Activated T-cell treated with anti-CD3 and anti-CD28 coated beads, Interleukin-2, amount 50 U/mL, for 72 hours (primary cell): ENCODE measurements at regions not wholly inside any gene's neighbourhood (a gene's known extent, or its start where the extent isn't known, plus 50 kb on each side); places are given as distances from the start of the nearest gene placed in this dataset.

Experiments used
- ATAC-seq, 2 donors: fragments of 150-1000 bp; cut with Tn5 transposase; replicated peaks in 1 of 2; 2 replicates each; pipeline ENCODE4 v1.10.0; 2021; ENCODE audit warnings: moderate library complexity in 2 of 2, mild to moderate bottlenecking in 1 of 2
- DNase-seq, 2 donors: peaks; one replicate each; pipeline ENCODE4 v3.0.0; 2021 to 2022; ENCODE audit warnings: mixed read lengths in 1 of 2
- H3K27ac Mint-ChIP-seq: one replicate; pipeline ENCODE4 v1.8.0; 2022; ENCODE audit warnings: mild to moderate bottlenecking, moderate library complexity, mixed read lengths
- H3K27me3 Mint-ChIP-seq: one replicate; pipeline ENCODE4 v1.8.0; 2022; ENCODE audit warnings: low read depth, mixed read lengths
- H3K36me3 Mint-ChIP-seq, 2 donors: one replicate each; pipeline ENCODE4 v1.8.0; 2022; ENCODE audit warnings: mixed read lengths in 2 of 2, mild to moderate bottlenecking in 1 of 2; ENCODE audit not compliant: insufficient read depth in 2 of 2
- H3K4me1 Mint-ChIP-seq: one replicate; pipeline ENCODE4 v1.8.0; 2022; ENCODE audit warnings: low read depth, mixed read lengths
- H3K4me3 Mint-ChIP-seq, 2 donors: one replicate each; pipeline ENCODE4 v1.8.0; 2022; ENCODE audit warnings: mild to moderate bottlenecking in 2 of 2, mixed read lengths in 2 of 2, moderate library complexity in 2 of 2
- H3K9me3 Mint-ChIP-seq, 2 donors: one replicate each; pipeline ENCODE4 v1.8.0; 2022; ENCODE audit warnings: mixed read lengths in 2 of 2

GRCh38 chr4:180426938-180427337 lies 1816.3 kb upstream of the TENM3 start:
- H3K4me1 Mint-ChIP-seq, result no peaks in the 10 kb centered on the region
- H3K4me3 Mint-ChIP-seq, result no peak overlapping the region
- H3K36me3 Mint-ChIP-seq, result no peaks in the 10 kb centered on the region
- no peak for ATAC-seq
- no peak for DNase-seq
- no peaks in the 10 kb centered on the region for H3K27me3 Mint-ChIP-seq
- no peak overlapping the region for H3K27ac Mint-ChIP-seq
- peaks cover 0 to 3% of the 10 kb centered on the region in 2 donors for H3K9me3 Mint-ChIP-seq

GRCh38 chr4:180430283-180430682 lies 1812.9 kb upstream of the TENM3 start:
- Mint-ChIP-seq H3K4me1 (no peaks in the 10 kb centered on the region), H3K36me3 (no peaks in the 10 kb centered on the region), H3K4me3 (no peak overlapping the region), H3K27me3 (no peaks in the 10 kb centered on the region), H3K27ac (no peak overlapping the region), H3K9me3 (peaks cover 2 to 3% of the 10 kb centered on the region in 2 donors)
- DNase-seq (no peak), ATAC-seq (no peak)

DNA sequence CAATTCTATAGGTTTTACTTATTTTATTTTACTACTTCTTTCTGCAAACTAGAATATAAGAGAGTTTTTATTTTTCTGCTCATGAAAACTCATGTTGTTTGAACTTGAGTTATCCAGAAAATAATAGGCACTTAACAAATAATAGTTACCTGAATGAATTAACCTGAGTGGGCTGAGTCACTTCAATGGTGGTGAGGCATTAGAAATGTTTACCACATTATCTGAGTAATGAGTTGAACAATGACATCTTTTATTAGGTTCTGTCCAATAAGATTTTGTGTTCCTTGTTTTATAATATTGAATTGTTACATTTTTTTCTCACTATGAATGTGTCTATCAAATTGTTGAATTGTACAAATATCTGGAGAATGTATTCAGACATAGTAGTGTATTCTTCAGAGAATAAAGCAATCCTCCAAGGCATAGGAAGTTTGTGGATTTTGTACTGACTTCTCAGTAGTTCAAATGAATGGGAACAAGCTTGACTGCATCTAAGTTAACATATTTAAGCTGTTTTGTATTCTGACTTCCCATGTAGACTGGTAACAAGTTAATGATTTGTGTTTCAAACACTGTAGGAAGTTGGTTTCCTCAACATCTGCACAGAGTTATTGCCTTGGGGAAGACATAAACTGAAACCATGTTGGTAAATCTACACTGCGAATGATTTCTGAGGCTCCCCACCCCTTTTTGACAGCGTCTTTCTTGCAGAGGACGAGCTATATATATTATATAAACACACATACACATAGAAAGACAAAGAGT lies 1808.9 kb upstream of the TENM3 start:
- DNase-seq (no peak), ATAC-seq (no peak)
- Mint-ChIP-seq H3K4me1 (peaks cover 6% of the 10 kb centered on the region), H3K27me3 (no peaks in the 10 kb centered on the region), H3K27ac (no peak overlapping the region), H3K4me3 (no peak overlapping the region), H3K9me3 (peaks cover 2 to 3% of the 10 kb centered on the region in 2 donors), H3K36me3 (no peaks in the 10 kb centered on the region)

GRCh38 chr4:180436361-180436760 lies 1806.8 kb upstream of the TENM3 start:
- ATAC-seq (no peak), DNase-seq (no peak)
- no peaks in the 10 kb centered on the region for H3K27me3 Mint-ChIP-seq

DNA sequence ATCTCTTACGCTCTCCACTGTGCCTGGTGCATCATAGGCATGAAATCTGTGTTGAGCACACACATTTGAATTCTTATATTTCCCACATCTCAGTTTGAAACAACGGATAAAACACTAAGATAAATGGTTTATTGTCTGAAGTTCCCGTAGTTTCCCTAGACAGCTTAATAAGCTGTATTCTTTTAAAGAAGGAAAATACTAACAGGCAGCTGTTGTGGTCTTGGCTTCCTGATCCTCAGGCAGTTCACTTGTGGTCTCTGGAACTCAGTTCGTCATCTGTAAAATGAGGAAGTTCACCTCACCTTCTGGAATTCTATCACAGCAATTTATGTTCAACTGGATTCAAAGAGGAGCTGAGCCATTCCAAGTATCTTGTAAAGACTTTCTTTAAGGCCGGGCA lies 1805.6 kb upstream of the TENM3 start:
- DNase-seq (no peak), ATAC-seq (no peak)
- H3K27me3 Mint-ChIP-seq, result no peaks in the 10 kb centered on the region
- peaks cover 6% of the 10 kb centered on the region for H3K4me1 Mint-ChIP-seq
- H3K36me3 Mint-ChIP-seq, result no peaks in the 10 kb centered on the region
- peaks cover 0 to 2% of the 10 kb centered on the region in 2 donors for H3K9me3 Mint-ChIP-seq
- no peak overlapping the region for H3K27ac Mint-ChIP-seq
- H3K4me3 Mint-ChIP-seq, result peak overlapping the region in 1 of 2 donors; percentile 8

More at GRCh38 chr4:180436361-180436760, 1806.8 kb upstream of the TENM3 start:
- Mint-ChIP-seq H3K27ac (no peak overlapping the region), H3K9me3 (peaks cover 0 to 2% of the 10 kb centered on the region in 2 donors), H3K36me3 (no peaks in the 10 kb centered on the region), H3K4me3 (no peak overlapping the region), H3K4me1 (peaks cover 6% of the 10 kb centered on the region)

DNA sequence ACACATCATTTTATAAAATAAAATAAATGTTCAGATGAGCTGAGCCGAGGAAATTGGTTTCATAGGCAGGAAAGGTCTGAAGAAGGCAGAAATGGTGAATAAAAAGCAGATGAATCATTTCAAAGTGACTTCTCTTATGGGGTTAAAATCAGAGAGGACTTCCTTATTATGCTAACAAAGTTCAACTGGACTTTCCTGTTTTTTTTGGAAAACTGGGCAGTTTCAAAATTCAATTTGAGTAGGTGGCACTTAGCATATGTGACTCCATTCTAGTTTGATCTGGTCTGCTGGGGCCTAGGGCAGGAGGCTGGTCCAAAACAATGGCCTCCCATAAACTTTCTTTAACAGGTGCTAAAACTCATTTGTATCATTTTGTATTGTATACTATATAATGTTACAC lies 1794.9 kb upstream of the TENM3 start:
- Mint-ChIP-seq H3K27me3 (no peaks in the 10 kb centered on the region), H3K4me3 (no peak overlapping the region), H3K9me3 (no peaks in the 10 kb centered on the region), H3K36me3 (no peaks in the 10 kb centered on the region), H3K27ac (no peak overlapping the region), H3K4me1 (no peaks in the 10 kb centered on the region)
- ATAC-seq (no peak), DNase-seq (no peak)

GRCh38 chr4:180449395-180449956 lies 1793.7 kb upstream of the TENM3 start:
- H3K9me3 Mint-ChIP-seq, result no peaks in the 10 kb centered on the region

DNA sequence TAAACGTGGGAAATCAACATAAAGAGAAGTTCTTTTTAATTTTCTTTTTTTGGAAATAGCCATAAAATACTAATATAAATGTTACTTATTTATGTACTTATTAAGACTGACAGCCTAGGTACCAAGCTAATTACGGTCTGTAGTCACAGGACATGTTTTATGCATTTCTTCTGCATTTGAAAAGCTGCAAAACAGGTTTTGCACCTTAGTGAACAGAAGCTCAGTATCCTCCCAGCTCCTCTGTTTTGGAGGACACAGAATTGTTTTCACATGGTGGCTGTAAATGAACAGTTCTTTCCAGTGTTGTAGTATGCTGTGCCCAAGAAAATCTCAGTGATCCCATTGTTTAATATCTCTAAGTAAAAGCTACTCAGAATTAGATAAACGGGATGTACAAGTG lies 1788.0 kb upstream of the TENM3 start:
- Mint-ChIP-seq H3K4me1 (no peaks in the 10 kb centered on the region), H3K27ac (no peak overlapping the region), H3K9me3 (no peaks in the 10 kb centered on the region), H3K4me3 (no peak overlapping the region), H3K27me3 (no peaks in the 10 kb centered on the region), H3K36me3 (peaks cover 0 to 1% of the 10 kb centered on the region in 2 donors)
- ATAC-seq (no peak), DNase-seq (no peak)

More at GRCh38 chr4:180449395-180449956, 1793.7 kb upstream of the TENM3 start:
- H3K27ac Mint-ChIP-seq, result no peak overlapping the region
- no peaks in the 10 kb centered on the region for H3K4me1 Mint-ChIP-seq
- no peaks in the 10 kb centered on the region for H3K27me3 Mint-ChIP-seq
- H3K36me3 Mint-ChIP-seq, result no peaks in the 10 kb centered on the region
- no peak overlapping the region for H3K4me3 Mint-ChIP-seq
- DNase-seq, result no peak
- no peak for ATAC-seq

- no peaks in the 10 kb centered on the region for H3K4me1 Mint-ChIP-seq
Observed at GRCh38 chr4:180456928-180457327, 1786.3 kb upstream of the TENM3 start.

DNA sequence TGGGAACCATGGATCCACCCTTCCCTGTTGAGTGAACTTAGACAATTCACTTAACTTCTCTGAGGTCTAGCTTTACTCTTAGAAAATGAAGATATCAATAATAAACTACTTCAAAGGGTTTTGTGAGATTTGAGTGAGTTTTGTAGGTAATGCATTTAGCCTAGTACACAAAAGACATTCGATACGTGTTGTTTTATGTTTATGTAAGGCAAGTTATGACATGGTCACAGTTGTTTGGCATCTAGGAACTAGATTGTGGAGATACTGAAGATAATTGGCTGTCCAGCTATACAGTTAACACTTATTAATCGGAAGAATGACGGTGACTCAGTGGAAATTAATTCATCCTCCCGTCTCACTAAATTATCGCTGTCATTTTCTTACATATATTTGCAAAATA lies 1781.1 kb upstream of the TENM3 start:
- Mint-ChIP-seq H3K4me3 (no peak overlapping the region), H3K36me3 (peaks cover 0 to 1% of the 10 kb centered on the region in 2 donors), H3K9me3 (peaks cover 2 to 6% of the 10 kb centered on the region in 2 donors), H3K4me1 (no peaks in the 10 kb centered on the region), H3K27ac (no peak overlapping the region), H3K27me3 (no peaks in the 10 kb centered on the region)
- no peak for ATAC-seq
- DNase-seq, result no peak

More at GRCh38 chr4:180456928-180457327, 1786.3 kb upstream of the TENM3 start:
- ATAC-seq (no peak), DNase-seq (no peak)
- H3K4me3 Mint-ChIP-seq, result no peak overlapping the region
- H3K9me3 Mint-ChIP-seq, result no peaks in the 10 kb centered on the region
- H3K27me3 Mint-ChIP-seq, result no peaks in the 10 kb centered on the region
- H3K27ac Mint-ChIP-seq, result no peak overlapping the region
- peaks cover 0 to 1% of the 10 kb centered on the region in 2 donors for H3K36me3 Mint-ChIP-seq

GRCh38 chr4:180465364-180465763 lies 1777.8 kb upstream of the TENM3 start:
- Mint-ChIP-seq H3K36me3 (no peaks in the 10 kb centered on the region), H3K4me1 (no peaks in the 10 kb centered on the region)

DNA sequence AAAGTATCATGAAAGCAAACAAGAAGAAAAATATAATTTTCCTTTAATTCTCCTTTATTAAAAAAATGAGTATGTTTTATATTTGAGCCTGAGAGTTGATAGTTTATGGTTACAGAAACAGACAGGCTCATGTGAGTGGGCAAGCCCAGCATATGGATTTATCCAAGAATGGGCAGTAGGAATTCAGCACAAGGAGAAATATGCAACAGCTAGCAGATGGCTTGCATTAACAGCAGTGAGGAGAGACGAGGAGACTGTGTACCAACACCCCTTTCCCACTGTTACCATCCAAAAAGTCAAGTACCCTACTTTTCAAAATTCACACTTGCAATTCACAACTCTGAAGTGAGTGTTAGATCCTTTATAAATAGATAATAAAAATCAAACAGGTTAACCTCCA lies 1760.2 kb upstream of the TENM3 start:
- no peaks in the 10 kb centered on the region for H3K36me3 Mint-ChIP-seq
- no peak overlapping the region for H3K27ac Mint-ChIP-seq
- no peaks in the 10 kb centered on the region for H3K27me3 Mint-ChIP-seq
- no peak overlapping the region for H3K4me3 Mint-ChIP-seq
- peaks cover 0 to 2% of the 10 kb centered on the region in 2 donors for H3K9me3 Mint-ChIP-seq
- DNase-seq (no peak), ATAC-seq (no peak)
- no peaks in the 10 kb centered on the region for H3K4me1 Mint-ChIP-seq

More at GRCh38 chr4:180465364-180465763, 1777.8 kb upstream of the TENM3 start:
- no peak overlapping the region for H3K27ac Mint-ChIP-seq
- H3K27me3 Mint-ChIP-seq, result no peaks in the 10 kb centered on the region
- H3K9me3 Mint-ChIP-seq, result peaks cover 2 to 11% of the 10 kb centered on the region in 2 donors
- DNase-seq, result no peak
- ATAC-seq, result no peak
- H3K4me3 Mint-ChIP-seq, result no peak overlapping the region

GRCh38 chr4:180485407-180485806 lies 1757.8 kb upstream of the TENM3 start:
- no peak for ATAC-seq
- H3K9me3 Mint-ChIP-seq, result peaks cover 0 to 2% of the 10 kb centered on the region in 2 donors
- no peak for DNase-seq
- no peak overlapping the region for H3K4me3 Mint-ChIP-seq
- no peaks in the 10 kb centered on the region for H3K4me1 Mint-ChIP-seq
- no peaks in the 10 kb centered on the region for H3K27me3 Mint-ChIP-seq
- no peak overlapping the region for H3K27ac Mint-ChIP-seq
- H3K36me3 Mint-ChIP-seq, result no peaks in the 10 kb centered on the region
